HEK293 (cell line): ENCODE measurements at regions not wholly inside any gene's neighbourhood (a gene's known extent, or its start where the extent isn't known, plus 50 kb on each side); places are given as distances from the start of the nearest gene placed in this dataset.

Source experiments
- KLF9 ChIP-seq: fragments of 450-650 bp; formaldehyde crosslinking; IDR thresholded peaks from 2 replicates; pipeline ENCODE4 v1.5.1; 2016; ENCODE audit warnings: missing biosample characterization, missing genetic modification characterization, low read depth
- PRDM1 ChIP-seq: fragments of 450-650 bp; formaldehyde crosslinking; IDR thresholded peaks from 2 replicates; pipeline ENCODE4; 2016; ENCODE audit warnings: missing biosample characterization, missing genetic modification characterization
- ZNF335 ChIP-seq: fragments of 450-650 bp; formaldehyde crosslinking; conservative IDR thresholded peaks from 2 replicates; pipeline ENCODE4 v1.5.1; 2016; ENCODE audit warnings: missing biosample characterization, missing genetic modification characterization
- ZNF416 ChIP-seq: fragments of 450-650 bp; formaldehyde crosslinking; IDR thresholded peaks from 2 replicates; pipeline ENCODE4 v1.5.1; 2016; ENCODE audit warnings: missing biosample characterization, missing genetic modification characterization
- ZNF747 ChIP-seq: fragments of 450-650 bp; formaldehyde crosslinking; IDR thresholded peaks from 2 replicates; pipeline ENCODE4 v1.5.1; 2016; ENCODE audit warnings: missing biosample characterization, missing genetic modification characterization
- TF ChIP-seq, protein P1 (sequence below): fragments of 450-650 bp; formaldehyde crosslinking; IDR thresholded peaks from 2 replicates; pipeline ENCODE4 v1.5.1; 2016; ENCODE audit warnings: missing biosample characterization, missing genetic modification characterization
- TF ChIP-seq, protein P2 (sequence below): fragments of 450-650 bp; formaldehyde crosslinking; IDR thresholded peaks from 2 replicates; pipeline ENCODE4 v1.5.1; 2016; ENCODE audit warnings: missing biosample characterization, missing genetic modification characterization

DNA sequence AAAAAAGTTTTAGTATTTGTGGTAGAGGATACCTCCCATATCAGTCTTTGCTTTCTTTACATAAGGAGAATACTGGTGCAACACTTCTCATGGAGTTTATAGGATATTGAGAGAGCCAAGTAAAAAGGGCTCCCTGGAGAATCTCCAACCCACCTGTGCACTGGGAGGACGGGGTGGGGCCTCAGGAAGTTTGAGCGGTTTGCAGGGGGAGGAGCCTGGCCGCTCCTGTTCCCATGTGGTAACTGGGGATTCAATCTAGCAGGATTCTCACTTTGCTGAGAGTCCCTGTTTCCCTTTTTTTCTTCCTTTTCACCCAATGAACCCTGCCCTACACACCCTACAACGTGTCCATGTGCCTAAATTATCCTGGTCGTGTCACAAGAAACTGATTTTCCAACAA is 82.8 kb downstream of the APTX start:
- TF ChIP-seq KLF9 (tag by site-specific recombination) (no peak), ZNF416 (tag by site-specific recombination) (no peak), ZNF747 (no peak), ZNF335 (tag by site-specific recombination) (no peak), PRDM1 (tag by site-specific recombination) (no peak)
- TF ChIP-seq, protein P1, sequence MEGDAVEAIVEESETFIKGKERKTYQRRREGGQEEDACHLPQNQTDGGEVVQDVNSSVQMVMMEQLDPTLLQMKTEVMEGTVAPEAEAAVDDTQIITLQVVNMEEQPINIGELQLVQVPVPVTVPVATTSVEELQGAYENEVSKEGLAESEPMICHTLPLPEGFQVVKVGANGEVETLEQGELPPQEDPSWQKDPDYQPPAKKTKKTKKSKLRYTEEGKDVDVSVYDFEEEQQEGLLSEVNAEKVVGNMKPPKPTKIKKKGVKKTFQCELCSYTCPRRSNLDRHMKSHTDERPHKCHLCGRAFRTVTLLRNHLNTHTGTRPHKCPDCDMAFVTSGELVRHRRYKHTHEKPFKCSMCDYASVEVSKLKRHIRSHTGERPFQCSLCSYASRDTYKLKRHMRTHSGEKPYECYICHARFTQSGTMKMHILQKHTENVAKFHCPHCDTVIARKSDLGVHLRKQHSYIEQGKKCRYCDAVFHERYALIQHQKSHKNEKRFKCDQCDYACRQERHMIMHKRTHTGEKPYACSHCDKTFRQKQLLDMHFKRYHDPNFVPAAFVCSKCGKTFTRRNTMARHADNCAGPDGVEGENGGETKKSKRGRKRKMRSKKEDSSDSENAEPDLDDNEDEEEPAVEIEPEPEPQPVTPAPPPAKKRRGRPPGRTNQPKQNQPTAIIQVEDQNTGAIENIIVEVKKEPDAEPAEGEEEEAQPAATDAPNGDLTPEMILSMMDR: no peak
- TF ChIP-seq, protein P2, sequence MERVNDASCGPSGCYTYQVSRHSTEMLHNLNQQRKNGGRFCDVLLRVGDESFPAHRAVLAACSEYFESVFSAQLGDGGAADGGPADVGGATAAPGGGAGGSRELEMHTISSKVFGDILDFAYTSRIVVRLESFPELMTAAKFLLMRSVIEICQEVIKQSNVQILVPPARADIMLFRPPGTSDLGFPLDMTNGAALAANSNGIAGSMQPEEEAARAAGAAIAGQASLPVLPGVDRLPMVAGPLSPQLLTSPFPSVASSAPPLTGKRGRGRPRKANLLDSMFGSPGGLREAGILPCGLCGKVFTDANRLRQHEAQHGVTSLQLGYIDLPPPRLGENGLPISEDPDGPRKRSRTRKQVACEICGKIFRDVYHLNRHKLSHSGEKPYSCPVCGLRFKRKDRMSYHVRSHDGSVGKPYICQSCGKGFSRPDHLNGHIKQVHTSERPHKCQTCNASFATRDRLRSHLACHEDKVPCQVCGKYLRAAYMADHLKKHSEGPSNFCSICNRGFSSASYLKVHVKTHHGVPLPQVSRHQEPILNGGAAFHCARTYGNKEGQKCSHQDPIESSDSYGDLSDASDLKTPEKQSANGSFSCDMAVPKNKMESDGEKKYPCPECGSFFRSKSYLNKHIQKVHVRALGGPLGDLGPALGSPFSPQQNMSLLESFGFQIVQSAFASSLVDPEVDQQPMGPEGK (tag by site-specific recombination): no peak
